Liver (tissue), 8 donors: ENCODE measurements at regions not wholly inside any gene's neighbourhood (a gene's known extent, or its start where the extent isn't known, plus 50 kb on each side); places are given as distances from the start of the nearest gene placed in this dataset.

Experiments
- DNase-seq: peaks from one replicate; pipeline ENCODE4 v3.0.0-alpha.2; 2017; ENCODE audit warnings: low spot score
- H3K27ac ChIP-seq, 2 donors: one replicate each; pipeline ENCODE4 v1.7.0; 2013; ENCODE audit warnings: inconsistent platforms in 2 of 2, low read length in 2 of 2, control low read depth in 1 of 2, low read depth in 1 of 2, mild to moderate bottlenecking in 1 of 2
- H3K27me3 ChIP-seq, 4 donors: one replicate each; pipeline versions ENCODE4 v1.6.1 to v1.7.0; 2013; ENCODE audit warnings: low read length in 3 of 4, inconsistent platforms in 1 of 4, mild to moderate bottlenecking in 1 of 4, moderate library complexity in 1 of 4; ENCODE audit not compliant: control insufficient read depth in 4 of 4, insufficient read depth in 4 of 4
- H3K36me3 ChIP-seq, 4 donors: one replicate each; pipeline versions ENCODE4 v1.6.1 to v1.7.0; 2013; ENCODE audit warnings: low read length in 3 of 4, mild to moderate bottlenecking in 3 of 4, low read depth in 1 of 4, moderate library complexity in 1 of 4; ENCODE audit not compliant: control insufficient read depth in 4 of 4, insufficient read depth in 3 of 4
- H3K4me1 ChIP-seq, 4 donors: one replicate each; pipeline versions ENCODE4 v1.6.1 to v1.7.0; 2013; ENCODE audit warnings: low read length in 3 of 4, mild to moderate bottlenecking in 3 of 4, moderate library complexity in 1 of 4; ENCODE audit not compliant: control insufficient read depth in 4 of 4, insufficient read depth in 4 of 4
- H3K4me3 ChIP-seq, 3 donors: one replicate each; pipeline versions ENCODE4 v1.6.1 to v1.7.0; 2013; ENCODE audit warnings: low read length in 3 of 3, control low read depth in 1 of 3, low read depth in 1 of 3, mild to moderate bottlenecking in 1 of 3
- H3K9ac ChIP-seq, 2 donors: one replicate each; pipeline ENCODE4 v1.7.0; 2013; ENCODE audit warnings: low read length in 2 of 2, mild to moderate bottlenecking in 2 of 2, moderate library complexity in 2 of 2, control low read depth in 1 of 2, low read depth in 1 of 2
- H3K9me3 ChIP-seq, 4 donors: one replicate each; pipeline versions ENCODE4 v1.6.1 to v1.7.0; 2013; ENCODE audit warnings: low read length in 3 of 4; ENCODE audit not compliant: control insufficient read depth in 4 of 4
- EGR1 ChIP-seq, 2 donors: IDR thresholded peaks; 2 replicates each; pipeline ENCODE4 v1.6.1; 2016 to 2018; ENCODE audit warnings: antibody characterized with exemption in 2 of 2, low read depth in 2 of 2
- FOXA1 ChIP-seq: IDR thresholded peaks from 2 replicates; pipeline ENCODE4 v1.6.1; 2016; ENCODE audit warnings: antibody characterized with exemption
- FOXA2 ChIP-seq: IDR thresholded peaks from 2 replicates; pipeline ENCODE4 v1.6.1; 2016; ENCODE audit warnings: antibody characterized with exemption
- HNF4A ChIP-seq, 2 donors: conservative IDR thresholded peaks; 2 replicates each; pipeline ENCODE4 v1.6.1; 2016; ENCODE audit warnings: antibody characterized with exemption in 2 of 2, mild to moderate bottlenecking in 2 of 2
- HNF4G ChIP-seq: IDR thresholded peaks from 2 replicates; pipeline ENCODE4 v1.6.1; 2016; ENCODE audit warnings: antibody characterized with exemption
- NR2F2 ChIP-seq: IDR thresholded peaks from 2 replicates; pipeline ENCODE4 v1.6.1; 2016; ENCODE audit warnings: antibody characterized with exemption
- RAD21 ChIP-seq, 2 donors: IDR thresholded peaks; 2 replicates each; pipeline ENCODE4 v1.6.1; 2016; ENCODE audit warnings: antibody characterized with exemption in 2 of 2, mild to moderate bottlenecking in 2 of 2
- RXRA ChIP-seq, 2 donors: IDR thresholded peaks; 2 replicates each; pipeline ENCODE4 v1.6.1; 2017 to 2018; ENCODE audit warnings: antibody characterized with exemption in 2 of 2, mild to moderate bottlenecking in 1 of 2
- SP1 ChIP-seq: IDR thresholded peaks from 2 replicates; pipeline ENCODE4 v1.6.1; 2018; ENCODE audit warnings: antibody characterized with exemption, mild to moderate bottlenecking
- TAF1 ChIP-seq: conservative IDR thresholded peaks from 2 replicates; pipeline ENCODE4 v1.6.1; 2016; ENCODE audit warnings: antibody characterized with exemption, mild to moderate bottlenecking
- YY1 ChIP-seq: IDR thresholded peaks from 2 replicates; pipeline ENCODE4 v1.6.1; 2016; ENCODE audit warnings: antibody characterized with exemption, mild to moderate bottlenecking
- WGBS: extraction: QIAGEN DNeasy Blood & Tissue Kit; methylation state at CpG from one replicate; pipeline ENCODE4 v1.1.7; 2013; 5-methylcytosine and 5-hydroxymethylcytosine counted together
- TF ChIP-seq, protein P1 (sequence below): fragments of 150-350 bp; IDR thresholded peaks from 2 replicates; pipeline ENCODE4 v1.5.1; 2017; ENCODE audit warnings: improper control_type of control experiment, low read depth, low read length; ENCODE audit not compliant: missing input control
- TF ChIP-seq, protein P2 (sequence below): IDR thresholded peaks from 2 replicates; pipeline ENCODE4 v1.6.1; 2016; ENCODE audit warnings: antibody characterized with exemption, mild to moderate bottlenecking
- TF ChIP-seq, protein P3 (sequence below): IDR thresholded peaks from 2 replicates; pipeline ENCODE4 v1.6.1; 2016; ENCODE audit warnings: antibody characterized with exemption
- TF ChIP-seq, protein P4 (sequence below): IDR thresholded peaks from 2 replicates; pipeline ENCODE4 v1.6.1; 2016; ENCODE audit warnings: antibody characterized with exemption
- donor health status: healthy.
- donor health status: healthy.
- donor health status: healthy.
- donor health status: healthy.
- donor health status: healthy.

DNA sequence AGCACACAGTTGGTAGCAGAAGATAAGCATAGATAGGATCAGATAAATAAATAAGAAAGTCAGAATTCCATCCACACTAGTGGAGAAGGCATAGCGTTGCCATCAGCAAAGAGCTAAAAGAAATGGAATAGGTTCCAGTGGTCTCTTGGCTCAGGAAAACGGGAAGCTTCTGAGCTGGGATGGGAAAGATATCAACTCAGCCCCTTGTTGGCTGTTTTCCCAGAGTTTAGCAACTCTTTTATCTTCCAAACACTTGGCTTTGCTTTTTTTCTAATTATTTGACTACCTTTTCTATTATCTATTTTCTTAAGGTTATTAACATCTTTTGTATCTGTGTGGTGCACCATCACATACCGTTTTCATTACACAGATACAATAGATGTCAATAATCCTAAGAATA lies 445.7 kb upstream of the TRPC7 start (continued):
- TF ChIP-seq, protein P1, sequence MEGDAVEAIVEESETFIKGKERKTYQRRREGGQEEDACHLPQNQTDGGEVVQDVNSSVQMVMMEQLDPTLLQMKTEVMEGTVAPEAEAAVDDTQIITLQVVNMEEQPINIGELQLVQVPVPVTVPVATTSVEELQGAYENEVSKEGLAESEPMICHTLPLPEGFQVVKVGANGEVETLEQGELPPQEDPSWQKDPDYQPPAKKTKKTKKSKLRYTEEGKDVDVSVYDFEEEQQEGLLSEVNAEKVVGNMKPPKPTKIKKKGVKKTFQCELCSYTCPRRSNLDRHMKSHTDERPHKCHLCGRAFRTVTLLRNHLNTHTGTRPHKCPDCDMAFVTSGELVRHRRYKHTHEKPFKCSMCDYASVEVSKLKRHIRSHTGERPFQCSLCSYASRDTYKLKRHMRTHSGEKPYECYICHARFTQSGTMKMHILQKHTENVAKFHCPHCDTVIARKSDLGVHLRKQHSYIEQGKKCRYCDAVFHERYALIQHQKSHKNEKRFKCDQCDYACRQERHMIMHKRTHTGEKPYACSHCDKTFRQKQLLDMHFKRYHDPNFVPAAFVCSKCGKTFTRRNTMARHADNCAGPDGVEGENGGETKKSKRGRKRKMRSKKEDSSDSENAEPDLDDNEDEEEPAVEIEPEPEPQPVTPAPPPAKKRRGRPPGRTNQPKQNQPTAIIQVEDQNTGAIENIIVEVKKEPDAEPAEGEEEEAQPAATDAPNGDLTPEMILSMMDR = no peak
- TF ChIP-seq FOXA1 = no peak
- no peak for TF ChIP-seq HNF4G
- TF ChIP-seq, protein P2, sequence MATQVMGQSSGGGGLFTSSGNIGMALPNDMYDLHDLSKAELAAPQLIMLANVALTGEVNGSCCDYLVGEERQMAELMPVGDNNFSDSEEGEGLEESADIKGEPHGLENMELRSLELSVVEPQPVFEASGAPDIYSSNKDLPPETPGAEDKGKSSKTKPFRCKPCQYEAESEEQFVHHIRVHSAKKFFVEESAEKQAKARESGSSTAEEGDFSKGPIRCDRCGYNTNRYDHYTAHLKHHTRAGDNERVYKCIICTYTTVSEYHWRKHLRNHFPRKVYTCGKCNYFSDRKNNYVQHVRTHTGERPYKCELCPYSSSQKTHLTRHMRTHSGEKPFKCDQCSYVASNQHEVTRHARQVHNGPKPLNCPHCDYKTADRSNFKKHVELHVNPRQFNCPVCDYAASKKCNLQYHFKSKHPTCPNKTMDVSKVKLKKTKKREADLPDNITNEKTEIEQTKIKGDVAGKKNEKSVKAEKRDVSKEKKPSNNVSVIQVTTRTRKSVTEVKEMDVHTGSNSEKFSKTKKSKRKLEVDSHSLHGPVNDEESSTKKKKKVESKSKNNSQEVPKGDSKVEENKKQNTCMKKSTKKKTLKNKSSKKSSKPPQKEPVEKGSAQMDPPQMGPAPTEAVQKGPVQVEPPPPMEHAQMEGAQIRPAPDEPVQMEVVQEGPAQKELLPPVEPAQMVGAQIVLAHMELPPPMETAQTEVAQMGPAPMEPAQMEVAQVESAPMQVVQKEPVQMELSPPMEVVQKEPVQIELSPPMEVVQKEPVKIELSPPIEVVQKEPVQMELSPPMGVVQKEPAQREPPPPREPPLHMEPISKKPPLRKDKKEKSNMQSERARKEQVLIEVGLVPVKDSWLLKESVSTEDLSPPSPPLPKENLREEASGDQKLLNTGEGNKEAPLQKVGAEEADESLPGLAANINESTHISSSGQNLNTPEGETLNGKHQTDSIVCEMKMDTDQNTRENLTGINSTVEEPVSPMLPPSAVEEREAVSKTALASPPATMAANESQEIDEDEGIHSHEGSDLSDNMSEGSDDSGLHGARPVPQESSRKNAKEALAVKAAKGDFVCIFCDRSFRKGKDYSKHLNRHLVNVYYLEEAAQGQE = no peak
- TF ChIP-seq TAF1 = no peak
- TF ChIP-seq RXRA (IDR thresholded peaks at IDR 0.05) = no peak
- no peak for TF ChIP-seq RAD21 (IDR thresholded peaks at IDR 0.05)

DNA sequence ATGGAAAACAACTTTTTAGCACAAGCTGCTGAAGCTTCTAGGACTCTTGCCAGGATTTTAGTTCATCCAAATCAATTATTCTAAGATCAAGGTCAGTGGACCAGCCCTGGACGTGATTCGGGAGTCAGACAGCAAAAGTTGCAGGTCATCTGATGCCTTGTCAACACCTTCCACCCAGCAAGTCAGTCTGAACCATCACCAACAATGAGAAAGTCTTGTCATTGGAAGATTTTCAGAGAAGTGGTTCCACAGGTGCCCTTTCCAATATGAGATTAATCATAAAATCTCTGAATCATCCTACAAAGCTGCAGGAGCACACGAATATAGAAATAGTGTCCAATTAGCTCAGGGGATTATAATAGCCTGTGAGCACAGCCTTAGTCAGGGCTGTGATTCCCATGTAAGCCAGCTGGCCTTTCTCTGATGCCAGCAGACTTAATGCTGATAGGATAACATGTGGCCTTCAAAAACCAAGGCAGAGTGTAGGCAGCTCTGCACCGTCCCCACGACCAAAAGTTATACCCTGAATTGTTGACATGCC lies 445.0 kb upstream of the TRPC7 start:
- H3K9ac ChIP-seq = no peak overlapping the region
- WGBS = 45% methylated on average over 5 of the region's 5 CpGs
- no peaks in the 10 kb centered on the region for H3K27me3 ChIP-seq
- H3K4me3 ChIP-seq = no peak overlapping the region
- no peaks in the 10 kb centered on the region for H3K36me3 ChIP-seq
- DNase-seq = no peak
- H3K27ac ChIP-seq = no peak overlapping the region
- TF ChIP-seq TAF1 (no peak), FOXA2 (no peak), SP1 (no peak), NR2F2 (no peak), HNF4G (no peak), RAD21 (IDR thresholded peaks at IDR 0.05) (no peak), RXRA (IDR thresholded peaks at IDR 0.05) (no peak), YY1 (no peak), EGR1 (IDR thresholded peaks at IDR 0.05; ENCODE audit: low read depth in 2 of 2) (no peak), HNF4A (conservative IDR thresholded peaks at IDR 0.05) (no peak)
- TF ChIP-seq, protein P2 = no peak
- TF ChIP-seq, protein P1 = no peak
- TF ChIP-seq, protein P3, sequence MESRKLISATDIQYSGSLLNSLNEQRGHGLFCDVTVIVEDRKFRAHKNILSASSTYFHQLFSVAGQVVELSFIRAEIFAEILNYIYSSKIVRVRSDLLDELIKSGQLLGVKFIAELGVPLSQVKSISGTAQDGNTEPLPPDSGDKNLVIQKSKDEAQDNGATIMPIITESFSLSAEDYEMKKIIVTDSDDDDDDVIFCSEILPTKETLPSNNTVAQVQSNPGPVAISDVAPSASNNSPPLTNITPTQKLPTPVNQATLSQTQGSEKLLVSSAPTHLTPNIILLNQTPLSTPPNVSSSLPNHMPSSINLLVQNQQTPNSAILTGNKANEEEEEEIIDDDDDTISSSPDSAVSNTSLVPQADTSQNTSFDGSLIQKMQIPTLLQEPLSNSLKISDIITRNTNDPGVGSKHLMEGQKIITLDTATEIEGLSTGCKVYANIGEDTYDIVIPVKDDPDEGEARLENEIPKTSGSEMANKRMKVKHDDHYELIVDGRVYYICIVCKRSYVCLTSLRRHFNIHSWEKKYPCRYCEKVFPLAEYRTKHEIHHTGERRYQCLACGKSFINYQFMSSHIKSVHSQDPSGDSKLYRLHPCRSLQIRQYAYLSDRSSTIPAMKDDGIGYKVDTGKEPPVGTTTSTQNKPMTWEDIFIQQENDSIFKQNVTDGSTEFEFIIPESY = no peak
- TF ChIP-seq, protein P4, sequence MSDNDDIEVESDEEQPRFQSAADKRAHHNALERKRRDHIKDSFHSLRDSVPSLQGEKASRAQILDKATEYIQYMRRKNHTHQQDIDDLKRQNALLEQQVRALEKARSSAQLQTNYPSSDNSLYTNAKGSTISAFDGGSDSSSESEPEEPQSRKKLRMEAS = no peak
- no peaks in the 10 kb centered on the region for H3K4me1 ChIP-seq
- H3K9me3 ChIP-seq = no peaks in the 10 kb centered on the region
